ENCODE measurements at regions not wholly inside any gene's neighbourhood (a gene's known extent, or its start where the extent isn't known, plus 50 kb on each side); places are given as distances from the start of the nearest gene placed in this dataset.

GRCh38 chr2:217006217-217006616, 146.4 kb upstream of the TNP1 start:
- TF ChIP-seq CTCF (IDR thresholded peaks at IDR 0.05; ENCODE audit: borderline replicate concordance, extremely low read depth, low read length, poor library complexity, severe bottlenecking) (no peak), EZH2 (IDR thresholded peaks at IDR 0.05; ENCODE audit: borderline replicate concordance, low read depth, low read length, severe bottlenecking) (no peak)
